GM23338 (cell line): ENCODE measurements at regions not wholly inside any gene's neighbourhood (a gene's known extent, or its start where the extent isn't known, plus 50 kb on each side); places are given as distances from the start of the nearest gene placed in this dataset.

Experiments used
- ATAC-seq: fragments of 200-7000 bp; cut with Tn5 transposase; 3 replicates; pipeline ENCODE4 v1.9.1; 2020
- DNase-seq: peaks from one replicate; pipeline ENCODE4 v3.0.0-alpha.2; 2015; ENCODE audit warnings: low spot score
- H2AFZ ChIP-seq: fragments of 200-600 bp; sonication (generic); 2 replicates; pipeline ENCODE4 v1.8.0; 2016; ENCODE audit warnings: antibody characterized with exemption, mild to moderate bottlenecking, moderate library complexity
- H3F3A ChIP-seq: fragments of 200-600 bp; sonication (generic); replicated peaks from 2 replicates; pipeline ENCODE4 v1.8.0; 2017; ENCODE audit warnings: antibody characterized with exemption, mixed run types, low read depth
- H3K27ac ChIP-seq: fragments of 200-600 bp; sonication (generic); 2 replicates; pipeline ENCODE4 v1.6.1; 2016; ENCODE audit warnings: low read depth
- H3K27me3 ChIP-seq: fragments of 200-600 bp; sonication (generic); 2 replicates; pipeline ENCODE4 v1.8.0; 2016; ENCODE audit warnings: mild to moderate bottlenecking, mixed run types, moderate library complexity; ENCODE audit not compliant: insufficient read depth
- H3K36me3 ChIP-seq: fragments of 200-600 bp; sonication (generic); 2 replicates; pipeline ENCODE4 v1.8.0; 2016; ENCODE audit warnings: mild to moderate bottlenecking; ENCODE audit not compliant: insufficient read depth
- H3K4me1 ChIP-seq: fragments of 200-600 bp; sonication (generic); 2 replicates; pipeline ENCODE4 v1.8.0; 2016; ENCODE audit warnings: mild to moderate bottlenecking, moderate library complexity; ENCODE audit not compliant: insufficient read depth
- H3K4me2 ChIP-seq: fragments of 200-600 bp; sonication (generic); 2 replicates; pipeline ENCODE4 v1.7.1; 2017; ENCODE audit warnings: mixed run types
- H3K4me3 ChIP-seq: fragments of 200-600 bp; sonication (generic); 2 replicates; pipeline ENCODE4 v1.6.1; 2016; ENCODE audit warnings: mixed run types
- H3K79me2 ChIP-seq: fragments of 200-600 bp; sonication (generic); replicated peaks from 2 replicates; pipeline ENCODE4 v1.8.0; 2017; ENCODE audit warnings: mild to moderate bottlenecking; ENCODE audit not compliant: insufficient read depth
- H3K9me2 ChIP-seq: fragments of 200-600 bp; sonication (generic); 2 replicates; pipeline ENCODE4 v1.8.0; 2017; ENCODE audit not compliant: insufficient read depth
- H4K20me1 ChIP-seq: fragments of 200-600 bp; sonication (generic); replicated peaks from 2 replicates; pipeline ENCODE4 v1.8.0; 2017; ENCODE audit warnings: mild to moderate bottlenecking; ENCODE audit not compliant: insufficient read depth
- H3K27ac Mint-ChIP-seq: 2 replicates; pipeline ENCODE4 v1.8.0; 2020; ENCODE audit warnings: inconsistent platforms, mild to moderate bottlenecking, moderate library complexity, mixed read lengths
- H3K27me3 Mint-ChIP-seq: 3 replicates; pipeline ENCODE4 v1.8.0; 2022; ENCODE audit warnings: low read depth, mild to moderate bottlenecking, moderate library complexity, mixed read lengths, inconsistent platforms; ENCODE audit not compliant: insufficient read depth, poor library complexity
- H3K36me3 Mint-ChIP-seq: 3 replicates; pipeline ENCODE4 v1.8.0; 2021; ENCODE audit warnings: low read depth, mild to moderate bottlenecking, inconsistent platforms, moderate library complexity, mixed read lengths
- H3K4me1 Mint-ChIP-seq: 3 replicates; pipeline ENCODE4 v1.8.0; 2020; ENCODE audit warnings: mild to moderate bottlenecking, inconsistent platforms, mixed read lengths
- H3K4me3 Mint-ChIP-seq: 3 replicates; pipeline ENCODE4 v1.8.0; 2021; ENCODE audit warnings: moderate library complexity, mild to moderate bottlenecking, inconsistent platforms, mixed read lengths
- H3K9me3 Mint-ChIP-seq: 3 replicates; pipeline ENCODE4 v1.8.0; 2020; ENCODE audit warnings: moderate library complexity, mild to moderate bottlenecking, inconsistent platforms, mixed read lengths
- CREB1 ChIP-seq: fragments of 250-450 bp; sonication (Bioruptor Pico); IDR thresholded peaks from 2 replicates; pipeline ENCODE4 v1.5.0; 2020; ENCODE audit warnings: low read depth, mild to moderate bottlenecking, moderate library complexity
- EZH2 ChIP-seq: fragments of 200-600 bp; sonication (generic); IDR thresholded peaks from one replicate; pipeline ENCODE4 v1.8.0; 2017; ENCODE audit warnings: antibody characterized with exemption, mild to moderate bottlenecking, low read depth; ENCODE audit not compliant: unreplicated experiment
- EZH2phosphoT487 ChIP-seq: fragments of 200-600 bp; sonication (generic); IDR thresholded peaks from one replicate; pipeline ENCODE4 v1.8.1; 2018; ENCODE audit warnings: antibody characterized with exemption; ENCODE audit not compliant: unreplicated experiment
- JUNB ChIP-seq: IDR thresholded peaks from one replicate; pipeline ENCODE4 v1.6.1; 2016; ENCODE audit warnings: antibody characterized with exemption; ENCODE audit not compliant: unreplicated experiment
- NANOG ChIP-seq: IDR thresholded peaks from 2 replicates; pipeline ENCODE4 v1.6.1; 2016; ENCODE audit warnings: antibody characterized with exemption, borderline replicate concordance
- POLR2AphosphoS5 ChIP-seq: IDR thresholded peaks from 2 replicates; pipeline ENCODE4 v1.6.1; 2016; ENCODE audit warnings: antibody characterized with exemption, low read depth
- STAT1 ChIP-seq: IDR thresholded peaks from one replicate; pipeline ENCODE4 v1.6.1; 2016; ENCODE audit warnings: antibody characterized with exemption; ENCODE audit not compliant: unreplicated experiment
- ZNF114 ChIP-seq: fragments of 250-450 bp; sonication (Bioruptor Pico); IDR thresholded peaks from 2 replicates; pipeline ENCODE4 v1.5.0; 2020; ENCODE audit warnings: mild to moderate bottlenecking, moderate library complexity
- ZNF331 ChIP-seq: fragments of 250-450 bp; sonication (Bioruptor Pico); IDR thresholded peaks from 2 replicates; pipeline ENCODE4 v1.5.0; 2020; ENCODE audit warnings: low read depth, mild to moderate bottlenecking, moderate library complexity
- ZNF462 ChIP-seq: fragments of 250-450 bp; sonication (Bioruptor Pico); IDR thresholded peaks from 2 replicates; pipeline ENCODE4 v1.5.0; 2020; ENCODE audit warnings: mild to moderate bottlenecking, moderate library complexity
- TF ChIP-seq, protein P1 (sequence below): IDR thresholded peaks from 2 replicates; pipeline ENCODE4 v1.6.1; 2016; ENCODE audit warnings: antibody characterized with exemption
- TF ChIP-seq, protein P2 (sequence below): IDR thresholded peaks from one replicate; pipeline ENCODE4 v1.6.1; 2018; ENCODE audit warnings: antibody characterized with exemption; ENCODE audit not compliant: unreplicated experiment
- TF ChIP-seq, protein P3 (sequence below), 2 experiments: fragments of 200-600 bp in 1 of 2; sonication (generic) in 1 of 2; conservative IDR thresholded peaks; 2 replicates each; pipeline versions ENCODE4 v1.5.1 to v1.6.1; 2016 to 2017; ENCODE audit warnings: antibody characterized with exemption in 2 of 2, low read depth in 2 of 2, mild to moderate bottlenecking in 2 of 2, moderate library complexity in 1 of 2

DNA sequence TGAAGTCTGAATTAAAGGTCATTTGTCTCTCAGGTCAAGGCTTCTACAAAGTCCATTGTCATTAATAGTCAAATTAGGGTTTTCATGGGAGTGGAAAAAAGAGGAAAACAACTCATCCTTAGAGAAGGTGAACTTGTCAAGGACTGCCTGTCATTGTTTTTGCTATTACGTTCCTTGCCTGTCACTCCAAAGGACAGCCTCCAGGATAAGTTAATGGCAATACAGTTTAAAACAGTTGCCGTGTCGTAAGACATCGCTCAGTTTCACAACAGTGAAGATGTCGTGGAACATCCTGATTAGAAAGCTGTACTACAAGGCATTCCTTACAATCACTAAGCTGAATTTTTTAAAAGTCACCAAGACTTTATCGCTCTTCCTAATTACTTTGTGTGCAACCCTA lies 466.8 kb upstream of the SMIM31 start:
- no peak overlapping the region for H3K27ac ChIP-seq
- no peaks in the 10 kb centered on the region for H3K36me3 Mint-ChIP-seq
- H3K27me3 Mint-ChIP-seq, result no peaks in the 10 kb centered on the region
- no peaks in the 10 kb centered on the region for H4K20me1 ChIP-seq
- H2AFZ ChIP-seq, result peak overlapping the region; percentile 52; the same call in 1 of the 2 replicates
- H3K27me3 ChIP-seq, result no peaks in the 10 kb centered on the region
- no peak overlapping the region for H3K27ac Mint-ChIP-seq
- DNase-seq (no peak), ATAC-seq (no peak)
- H3K4me1 ChIP-seq, result no peaks in the 10 kb centered on the region
- H3K4me2 ChIP-seq, result no peak overlapping the region
- H3K4me3 Mint-ChIP-seq, result no peak overlapping the region
- no peaks in the 10 kb centered on the region for H3K9me2 ChIP-seq
- H3K79me2 ChIP-seq, result no peaks in the 10 kb centered on the region
- H3F3A ChIP-seq, result no peaks in the 10 kb centered on the region
- TF ChIP-seq EZH2phosphoT487 (no peak), NANOG (no peak), ZNF331 (CRISPR knock-in tag) (no peak), STAT1 (no peak), JUNB (no peak), ZNF114 (no peak), CREB1 (CRISPR knock-in tag) (no peak), EZH2 (no peak), POLR2AphosphoS5 (no peak), ZNF462 (CRISPR knock-in tag) (no peak)
- TF ChIP-seq, protein P1, sequence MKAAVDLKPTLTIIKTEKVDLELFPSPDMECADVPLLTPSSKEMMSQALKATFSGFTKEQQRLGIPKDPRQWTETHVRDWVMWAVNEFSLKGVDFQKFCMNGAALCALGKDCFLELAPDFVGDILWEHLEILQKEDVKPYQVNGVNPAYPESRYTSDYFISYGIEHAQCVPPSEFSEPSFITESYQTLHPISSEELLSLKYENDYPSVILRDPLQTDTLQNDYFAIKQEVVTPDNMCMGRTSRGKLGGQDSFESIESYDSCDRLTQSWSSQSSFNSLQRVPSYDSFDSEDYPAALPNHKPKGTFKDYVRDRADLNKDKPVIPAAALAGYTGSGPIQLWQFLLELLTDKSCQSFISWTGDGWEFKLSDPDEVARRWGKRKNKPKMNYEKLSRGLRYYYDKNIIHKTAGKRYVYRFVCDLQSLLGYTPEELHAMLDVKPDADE, result no peak
- TF ChIP-seq, protein P2, sequence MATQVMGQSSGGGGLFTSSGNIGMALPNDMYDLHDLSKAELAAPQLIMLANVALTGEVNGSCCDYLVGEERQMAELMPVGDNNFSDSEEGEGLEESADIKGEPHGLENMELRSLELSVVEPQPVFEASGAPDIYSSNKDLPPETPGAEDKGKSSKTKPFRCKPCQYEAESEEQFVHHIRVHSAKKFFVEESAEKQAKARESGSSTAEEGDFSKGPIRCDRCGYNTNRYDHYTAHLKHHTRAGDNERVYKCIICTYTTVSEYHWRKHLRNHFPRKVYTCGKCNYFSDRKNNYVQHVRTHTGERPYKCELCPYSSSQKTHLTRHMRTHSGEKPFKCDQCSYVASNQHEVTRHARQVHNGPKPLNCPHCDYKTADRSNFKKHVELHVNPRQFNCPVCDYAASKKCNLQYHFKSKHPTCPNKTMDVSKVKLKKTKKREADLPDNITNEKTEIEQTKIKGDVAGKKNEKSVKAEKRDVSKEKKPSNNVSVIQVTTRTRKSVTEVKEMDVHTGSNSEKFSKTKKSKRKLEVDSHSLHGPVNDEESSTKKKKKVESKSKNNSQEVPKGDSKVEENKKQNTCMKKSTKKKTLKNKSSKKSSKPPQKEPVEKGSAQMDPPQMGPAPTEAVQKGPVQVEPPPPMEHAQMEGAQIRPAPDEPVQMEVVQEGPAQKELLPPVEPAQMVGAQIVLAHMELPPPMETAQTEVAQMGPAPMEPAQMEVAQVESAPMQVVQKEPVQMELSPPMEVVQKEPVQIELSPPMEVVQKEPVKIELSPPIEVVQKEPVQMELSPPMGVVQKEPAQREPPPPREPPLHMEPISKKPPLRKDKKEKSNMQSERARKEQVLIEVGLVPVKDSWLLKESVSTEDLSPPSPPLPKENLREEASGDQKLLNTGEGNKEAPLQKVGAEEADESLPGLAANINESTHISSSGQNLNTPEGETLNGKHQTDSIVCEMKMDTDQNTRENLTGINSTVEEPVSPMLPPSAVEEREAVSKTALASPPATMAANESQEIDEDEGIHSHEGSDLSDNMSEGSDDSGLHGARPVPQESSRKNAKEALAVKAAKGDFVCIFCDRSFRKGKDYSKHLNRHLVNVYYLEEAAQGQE, result no peak
- TF ChIP-seq, protein P3, sequence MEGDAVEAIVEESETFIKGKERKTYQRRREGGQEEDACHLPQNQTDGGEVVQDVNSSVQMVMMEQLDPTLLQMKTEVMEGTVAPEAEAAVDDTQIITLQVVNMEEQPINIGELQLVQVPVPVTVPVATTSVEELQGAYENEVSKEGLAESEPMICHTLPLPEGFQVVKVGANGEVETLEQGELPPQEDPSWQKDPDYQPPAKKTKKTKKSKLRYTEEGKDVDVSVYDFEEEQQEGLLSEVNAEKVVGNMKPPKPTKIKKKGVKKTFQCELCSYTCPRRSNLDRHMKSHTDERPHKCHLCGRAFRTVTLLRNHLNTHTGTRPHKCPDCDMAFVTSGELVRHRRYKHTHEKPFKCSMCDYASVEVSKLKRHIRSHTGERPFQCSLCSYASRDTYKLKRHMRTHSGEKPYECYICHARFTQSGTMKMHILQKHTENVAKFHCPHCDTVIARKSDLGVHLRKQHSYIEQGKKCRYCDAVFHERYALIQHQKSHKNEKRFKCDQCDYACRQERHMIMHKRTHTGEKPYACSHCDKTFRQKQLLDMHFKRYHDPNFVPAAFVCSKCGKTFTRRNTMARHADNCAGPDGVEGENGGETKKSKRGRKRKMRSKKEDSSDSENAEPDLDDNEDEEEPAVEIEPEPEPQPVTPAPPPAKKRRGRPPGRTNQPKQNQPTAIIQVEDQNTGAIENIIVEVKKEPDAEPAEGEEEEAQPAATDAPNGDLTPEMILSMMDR (conservative IDR thresholded peaks at IDR 0.05; ENCODE audit: low read depth in 2 of 2), result no peak
- H3K36me3 ChIP-seq, result no peaks in the 10 kb centered on the region
- H3K4me1 Mint-ChIP-seq, result no peaks in the 10 kb centered on the region
- H3K4me3 ChIP-seq, result no peak overlapping the region
- no peaks in the 10 kb centered on the region for H3K9me3 Mint-ChIP-seq
